GM21619 (cell line): ENCODE measurements at regions not wholly inside any gene's neighbourhood (a gene's known extent, or its start where the extent isn't known, plus 50 kb on each side); places are given as distances from the start of the nearest gene placed in this dataset.
"Not testable (repeated sequence)": the region's sequence is repeated elsewhere in the genome, so short reads cannot be mapped to it uniquely, and the experiment has no call there.

Experiments used
- ATAC-seq: cut with Tn5 transposase; IDR thresholded peaks from one replicate; pipeline ENCODE4 v1.9.1; 2021; ENCODE audit not compliant: unreplicated experiment

DNA sequence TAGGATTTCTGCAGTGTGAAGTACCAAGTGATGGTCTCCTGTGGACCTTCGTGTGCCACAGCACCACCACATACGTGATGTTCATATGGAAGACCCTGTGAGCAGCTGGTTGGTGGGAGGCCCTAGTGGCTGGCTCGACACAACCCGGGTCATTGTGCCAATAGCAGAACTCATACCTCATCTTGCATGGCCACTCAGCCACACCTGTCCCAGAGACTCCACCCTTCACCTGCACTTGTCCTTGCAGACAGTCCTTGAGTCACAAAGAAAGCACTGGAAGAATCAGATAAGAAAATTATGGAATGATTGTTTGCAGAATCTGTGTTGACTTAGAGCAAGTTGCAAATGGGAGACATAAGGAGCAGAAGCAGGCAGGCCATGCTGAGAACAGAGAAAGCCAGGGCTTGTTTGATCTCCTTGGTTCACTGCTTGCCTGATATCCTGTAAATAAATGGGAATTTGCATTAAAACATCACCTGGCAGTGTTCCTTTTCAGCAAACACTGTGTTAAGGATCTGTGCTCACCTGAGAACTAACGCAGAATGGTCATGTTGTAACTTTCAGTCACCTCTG is 307.7 kb downstream of the SIPA1L2 start:
- no peak for ATAC-seq

- ATAC-seq = no peak
Measured at GRCh38 chr1:232319518-232320210, 310.3 kb downstream of the SIPA1L2 start.

GRCh38 chr1:232319072-232319471 is 310.9 kb downstream of the SIPA1L2 start:
- no peak for ATAC-seq

DNA sequence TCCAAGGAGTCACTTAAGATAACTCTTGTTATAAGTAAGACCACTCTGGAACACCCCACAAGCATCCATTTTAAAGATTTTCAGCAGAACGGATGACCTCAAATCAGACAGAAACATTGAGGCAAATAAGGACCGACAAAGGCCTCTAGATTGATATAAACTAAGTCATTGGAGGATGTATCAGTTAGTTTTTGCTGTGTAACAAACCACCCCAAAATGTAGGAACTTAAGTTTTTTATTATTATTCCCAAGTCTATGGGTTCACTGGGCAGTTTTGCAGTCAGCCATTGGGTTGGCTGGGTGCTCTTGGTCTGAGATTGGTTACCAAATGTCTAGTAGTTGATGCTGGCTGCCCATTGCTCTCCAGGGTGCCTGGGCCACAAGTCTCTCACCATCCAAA is 311.8 kb downstream of the SIPA1L2 start:
- ATAC-seq = no peak

- ATAC-seq = no peak
Measured at GRCh38 chr1:232317350-232317749, 312.6 kb downstream of the SIPA1L2 start.

DNA sequence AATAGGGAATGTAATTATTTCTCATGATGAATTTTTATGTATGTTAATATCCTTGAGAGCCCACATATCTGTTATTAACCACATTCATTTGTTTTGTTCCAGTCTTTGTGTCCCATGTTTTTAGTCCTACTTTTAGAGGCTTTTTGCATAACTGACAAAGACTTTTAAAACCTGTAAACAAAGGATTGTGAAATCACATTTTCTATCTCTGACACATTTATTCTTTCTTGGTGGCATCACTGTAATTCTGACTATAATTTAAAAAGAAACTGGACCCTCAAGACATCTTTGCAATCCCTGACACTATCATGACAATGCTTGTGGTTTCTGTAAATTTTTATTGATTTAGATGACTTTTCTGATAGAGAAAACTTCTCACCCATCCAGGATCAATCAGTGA is 313.1 kb downstream of the SIPA1L2 start:
- ATAC-seq = no peak

DNA sequence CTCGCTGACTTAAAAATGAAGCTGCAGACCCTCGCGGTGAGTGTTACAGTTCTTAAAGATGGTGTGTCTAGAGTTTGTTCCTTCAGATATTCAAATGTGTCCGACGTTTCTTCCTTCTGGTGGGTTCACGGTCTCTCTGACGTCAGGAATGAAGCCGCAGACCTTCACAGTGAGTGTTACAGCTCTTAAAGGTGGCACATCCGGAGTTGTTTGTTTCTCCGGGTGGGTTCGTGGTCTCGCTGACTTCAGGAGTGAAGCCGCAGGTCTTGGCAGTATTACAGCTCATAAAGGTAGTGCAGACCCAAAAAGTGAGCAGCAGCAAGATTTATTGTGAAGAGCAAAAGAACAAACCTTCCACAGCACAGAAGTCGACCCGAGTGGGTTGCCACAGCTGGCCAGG is 316.1 kb downstream of the SIPA1L2 start:
- not testable (repeated sequence) for ATAC-seq

DNA sequence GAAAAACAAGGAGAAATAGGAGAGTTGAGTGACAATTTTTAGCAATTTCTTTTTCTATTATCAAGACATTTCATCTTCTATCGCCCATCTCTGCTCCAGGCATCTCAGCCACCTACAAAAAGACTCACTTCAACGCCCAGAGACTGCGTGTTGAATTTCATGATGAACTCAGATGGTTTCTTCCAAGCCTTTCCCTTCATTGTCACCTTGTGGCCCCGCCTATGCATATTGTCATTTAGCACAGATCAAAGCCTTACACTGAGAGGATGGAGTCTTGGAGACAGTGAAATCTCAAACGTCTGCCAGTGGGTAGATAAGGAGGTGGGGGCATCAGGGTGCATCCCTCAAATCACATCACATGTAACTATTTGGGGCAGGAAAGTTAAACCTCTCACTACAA is 319.4 kb downstream of the SIPA1L2 start:
- ATAC-seq = no peak

DNA sequence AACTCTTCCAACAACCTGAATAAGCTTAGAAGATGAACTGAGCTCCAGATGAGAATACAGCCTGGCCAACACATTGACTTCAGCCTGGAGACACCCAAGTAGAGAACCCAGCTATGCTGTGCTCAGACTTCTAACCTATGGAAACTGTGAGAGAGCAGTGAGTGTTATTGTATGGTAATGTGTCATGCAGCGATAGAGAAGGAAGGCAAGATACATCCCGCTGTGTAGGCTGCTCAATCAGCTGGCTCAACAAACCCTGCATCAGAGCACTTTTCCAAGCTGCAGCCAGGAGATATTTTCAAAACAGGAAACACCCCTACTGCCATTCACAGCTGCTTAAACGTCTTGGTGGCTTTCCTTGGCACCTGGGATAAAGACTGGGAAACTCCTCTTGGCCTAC is 321.3 kb downstream of the SIPA1L2 start:
- no peak for ATAC-seq

DNA sequence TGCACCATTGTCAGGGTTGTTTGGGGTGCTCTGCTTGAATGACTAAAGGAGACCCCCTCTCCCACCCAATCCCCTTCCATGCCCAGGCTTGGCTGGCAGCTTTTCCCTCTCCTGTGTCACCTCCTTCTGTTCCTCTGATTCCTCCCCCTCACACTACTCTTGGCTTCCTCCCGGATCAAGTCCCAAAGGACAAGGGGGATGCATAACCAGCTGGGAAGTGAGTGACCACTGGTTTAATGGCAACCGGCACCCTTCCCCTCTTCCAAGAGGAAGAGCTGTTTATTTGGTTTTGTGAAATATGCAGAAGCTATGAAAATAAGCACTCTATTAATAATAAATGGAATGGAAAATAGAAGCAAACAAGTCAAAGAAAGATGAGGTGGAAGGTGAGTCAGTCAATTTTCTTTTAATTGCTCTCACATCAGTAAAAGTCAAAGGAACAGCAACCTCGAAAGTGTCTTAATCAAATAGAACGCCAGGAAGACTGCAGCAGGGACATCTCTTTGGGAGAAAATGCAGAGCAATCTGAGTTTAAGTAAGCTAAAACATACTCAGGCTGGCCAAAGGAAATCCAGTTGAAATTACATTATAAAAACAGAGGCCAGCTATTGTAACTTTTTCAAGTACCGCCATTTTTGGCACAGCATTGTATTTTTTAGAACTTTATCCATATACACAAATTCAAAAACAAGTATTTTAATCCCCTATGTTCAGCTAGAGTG is 322.5 kb downstream of the SIPA1L2 start:
- no peak for ATAC-seq

DNA sequence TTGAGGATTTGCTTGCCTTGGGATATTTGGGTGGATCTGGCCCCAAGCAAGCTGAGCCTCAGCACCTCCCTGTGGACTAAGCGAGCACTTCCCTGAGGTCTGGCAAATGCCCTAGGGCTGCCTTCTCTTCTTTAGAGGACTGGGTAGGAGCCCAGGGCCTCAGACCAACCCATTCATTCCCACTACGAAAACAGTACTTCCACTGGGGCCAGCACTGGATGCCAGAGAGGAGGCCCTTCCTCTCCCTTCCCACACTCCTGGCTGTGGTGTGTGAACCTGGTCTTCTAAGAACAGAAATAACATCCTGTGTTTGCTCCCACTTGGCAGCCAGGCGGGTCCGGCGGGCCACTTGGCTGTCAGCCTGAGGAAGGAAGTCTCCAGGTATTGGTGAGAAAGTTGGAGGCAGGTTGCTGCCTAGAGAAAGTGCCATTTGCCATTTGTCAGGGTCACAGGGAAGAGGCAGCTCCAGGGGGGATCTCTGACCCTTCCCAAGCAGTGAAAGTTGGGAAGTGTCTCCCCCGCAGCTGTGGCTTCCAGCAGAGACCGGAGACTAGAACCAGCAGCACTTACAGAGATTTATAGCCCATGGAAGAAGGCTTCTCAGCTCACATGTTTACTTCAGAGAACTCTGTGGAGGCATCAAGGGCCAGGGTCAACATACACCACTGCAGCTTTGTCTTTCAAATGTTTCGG is 323.5 kb downstream of the SIPA1L2 start:
- ATAC-seq = no peak

- ATAC-seq = no peak
Measured at GRCh38 chr1:232305050-232305449, 324.9 kb downstream of the SIPA1L2 start.

GRCh38 chr1:232303222-232303620 is 326.7 kb downstream of the SIPA1L2 start:
- no peak for ATAC-seq

GRCh38 chr1:232302376-232303221 is 327.3 kb downstream of the SIPA1L2 start:
- no peak for ATAC-seq

DNA sequence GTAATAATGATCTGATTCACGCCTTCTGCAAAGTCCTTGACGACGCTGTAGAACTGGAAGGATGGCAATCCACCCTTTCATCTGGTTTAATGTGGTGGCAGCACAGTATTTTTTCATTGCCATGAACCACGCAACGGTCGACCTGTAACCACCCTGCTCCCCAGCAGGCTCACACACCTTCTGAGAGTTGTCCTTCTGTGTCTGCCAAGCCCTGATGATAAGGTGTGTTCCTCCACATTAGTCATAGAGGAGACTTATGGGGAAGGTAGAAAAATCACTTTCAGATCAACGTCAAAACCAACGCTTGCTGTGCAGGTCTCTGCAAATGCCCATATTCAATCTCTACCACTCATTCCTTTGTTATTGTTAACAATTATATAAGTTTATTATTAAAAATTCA is 328.7 kb downstream of the SIPA1L2 start:
- ATAC-seq = no peak

DNA sequence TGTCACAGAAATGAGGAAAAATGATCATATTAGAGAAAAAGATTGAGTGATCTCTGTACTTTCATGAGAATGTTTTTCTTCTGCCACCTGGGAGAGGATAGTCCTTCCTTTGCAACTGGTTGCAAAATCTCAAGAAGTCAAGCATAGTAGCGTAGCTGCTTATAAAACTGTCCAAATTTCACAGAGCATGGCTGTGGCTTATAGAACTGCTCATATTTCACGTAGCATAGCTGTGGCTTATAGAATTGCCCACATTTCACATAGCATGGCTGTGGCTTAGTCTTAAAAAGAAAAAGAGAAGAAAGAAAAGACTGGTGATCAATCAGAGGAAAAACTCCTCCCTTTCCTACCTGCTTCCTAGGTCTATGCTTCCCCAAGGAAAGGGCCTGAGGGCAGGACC is 329.5 kb downstream of the SIPA1L2 start:
- no peak for ATAC-seq

- ATAC-seq = no peak
Measured at GRCh38 chr1:232296461-232296860, 333.5 kb downstream of the SIPA1L2 start.

- no peak for ATAC-seq
Measured at GRCh38 chr1:232293361-232293760, 336.6 kb downstream of the SIPA1L2 start.

DNA sequence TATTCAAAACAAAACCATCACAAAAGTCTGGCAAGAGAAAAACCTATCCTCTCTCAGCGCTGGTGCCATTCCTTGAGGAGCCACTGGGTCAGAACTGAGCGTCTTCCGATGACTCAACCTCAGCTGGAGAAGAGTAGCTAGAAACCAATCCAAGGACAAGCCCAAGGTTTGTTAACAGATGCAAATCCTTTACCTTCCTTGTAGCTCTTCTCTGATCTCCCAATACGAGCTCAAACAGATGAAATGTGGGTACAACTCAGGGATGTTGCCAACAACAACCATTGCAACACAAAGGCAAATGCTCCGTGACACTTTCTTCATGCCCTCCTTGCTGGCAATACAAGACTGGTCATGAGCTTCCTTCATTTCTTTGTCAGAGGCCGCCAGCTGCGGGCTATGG is 337.1 kb downstream of the SIPA1L2 start:
- no peak for ATAC-seq

GRCh38 chr1:232292239-232292638 is 337.7 kb downstream of the SIPA1L2 start:
- ATAC-seq = no peak

DNA sequence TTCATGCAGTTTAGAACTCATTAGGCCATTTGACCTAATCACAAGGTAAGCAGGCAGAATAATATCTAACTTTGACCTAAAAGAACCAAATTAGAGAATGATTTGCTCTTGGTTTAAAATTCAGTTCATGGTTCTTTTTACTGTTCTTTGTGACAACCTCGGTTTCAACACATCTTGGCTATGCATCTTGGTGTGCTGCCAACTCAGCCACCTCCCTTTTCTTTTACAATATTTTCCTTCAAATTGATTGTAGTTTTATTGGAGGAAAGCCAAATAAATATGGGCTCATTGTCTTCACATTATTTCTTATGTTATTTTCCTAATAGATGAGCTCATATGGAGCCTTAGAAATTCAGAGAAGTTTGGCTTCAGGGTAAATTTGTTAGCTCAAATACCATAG is 338.3 kb downstream of the SIPA1L2 start:
- ATAC-seq = no peak
